HG02884 (cell line): ENCODE measurements at regions not wholly inside any gene's neighbourhood (a gene's known extent, or its start where the extent isn't known, plus 50 kb on each side); places are given as distances from the start of the nearest gene placed in this dataset.

Experiments
- ATAC-seq: cut with Tn5 transposase; IDR thresholded peaks from one replicate; pipeline ENCODE4 v1.9.1; 2021; ENCODE audit warnings: mild to moderate bottlenecking, moderate library complexity; ENCODE audit not compliant: unreplicated experiment

- no peak for ATAC-seq
These were observed 460.8 kb downstream of the ENC1 start for GRCh38 chr5:74179701-74180100.

DNA sequence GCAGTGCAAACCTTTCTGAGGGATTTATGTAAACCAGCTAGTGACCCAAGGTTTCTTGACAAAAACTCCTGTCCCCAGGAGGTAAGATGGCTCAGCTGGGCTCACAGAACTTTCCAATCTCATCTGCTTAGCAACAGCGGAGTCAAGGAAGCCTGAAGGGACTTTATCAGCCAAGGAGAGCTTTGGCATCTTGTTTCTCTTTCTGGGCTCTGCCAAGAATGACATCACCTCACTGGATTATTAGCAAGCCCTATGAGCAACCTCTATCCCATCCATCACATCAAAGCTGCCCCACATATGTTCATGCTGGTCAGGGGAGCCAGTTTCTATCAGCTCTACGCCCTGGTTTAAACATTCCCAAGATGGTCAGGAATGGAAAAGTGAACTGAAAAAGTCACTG, 461.3 kb downstream of the ENC1 start:
- no peak for ATAC-seq

DNA sequence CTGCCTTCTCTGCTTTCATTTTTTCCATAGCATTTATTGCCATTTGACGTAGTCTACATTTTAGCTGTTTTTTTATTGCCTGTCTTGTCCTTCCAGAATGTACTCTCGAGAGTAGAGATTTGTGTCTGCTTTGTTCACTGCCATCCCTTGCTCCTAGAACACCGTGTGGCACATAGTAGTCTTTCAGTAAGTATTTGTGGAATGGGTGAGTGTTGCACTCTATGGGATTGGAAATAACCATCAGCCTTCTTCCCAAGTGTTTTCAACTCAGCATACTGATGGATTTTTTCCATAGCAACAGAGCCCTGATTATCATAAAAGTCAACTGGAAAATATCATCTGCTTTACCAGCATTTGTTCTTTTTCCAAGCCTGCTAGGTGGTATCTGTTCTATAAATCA, 462.6 kb downstream of the ENC1 start:
- no peak for ATAC-seq

- no peak for ATAC-seq
These were observed 466.2 kb downstream of the ENC1 start for GRCh38 chr5:74174366-74174765.

DNA sequence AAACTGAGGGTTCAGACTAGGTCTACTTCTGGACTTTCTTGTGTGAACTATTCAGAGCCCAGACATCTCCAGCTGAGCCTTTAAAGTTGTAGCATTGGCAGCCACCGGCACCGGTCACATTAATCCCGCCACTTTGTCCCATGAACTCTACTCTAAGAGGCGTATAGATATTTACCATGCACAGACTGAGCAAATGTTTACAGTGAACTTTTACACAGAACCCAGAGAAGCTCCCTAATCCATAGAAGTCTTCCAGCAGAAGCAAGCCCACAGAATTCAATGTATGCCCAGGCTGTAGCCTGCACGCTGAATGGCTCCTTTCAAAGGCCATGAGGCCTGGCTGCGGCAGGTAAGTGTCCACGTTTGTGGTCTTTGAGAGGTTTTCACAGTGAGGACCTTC, 466.9 kb downstream of the ENC1 start:
- ATAC-seq = no peak

DNA sequence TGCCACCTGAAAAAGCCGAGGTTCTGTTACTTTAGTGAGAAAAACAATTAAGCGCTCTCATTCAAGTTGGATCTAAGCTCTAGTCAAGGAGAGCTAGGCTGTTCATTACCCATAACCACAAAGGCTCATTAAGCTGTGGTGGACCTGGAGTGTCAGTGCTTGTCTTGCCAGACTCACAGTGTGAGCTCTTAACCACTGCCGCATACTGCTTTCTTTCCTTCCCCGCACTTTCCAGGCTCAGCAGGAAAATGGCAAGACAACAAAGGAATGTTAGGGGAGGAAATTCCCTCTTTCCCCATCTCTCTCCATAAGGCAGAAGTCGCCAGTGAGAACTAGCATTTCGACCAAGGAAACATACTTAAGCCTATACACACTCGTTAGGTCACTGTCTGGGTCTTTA, 467.3 kb downstream of the ENC1 start:
- ATAC-seq = no peak

GRCh38 chr5:74169701-74170100, 470.8 kb downstream of the ENC1 start:
- ATAC-seq = no peak

DNA sequence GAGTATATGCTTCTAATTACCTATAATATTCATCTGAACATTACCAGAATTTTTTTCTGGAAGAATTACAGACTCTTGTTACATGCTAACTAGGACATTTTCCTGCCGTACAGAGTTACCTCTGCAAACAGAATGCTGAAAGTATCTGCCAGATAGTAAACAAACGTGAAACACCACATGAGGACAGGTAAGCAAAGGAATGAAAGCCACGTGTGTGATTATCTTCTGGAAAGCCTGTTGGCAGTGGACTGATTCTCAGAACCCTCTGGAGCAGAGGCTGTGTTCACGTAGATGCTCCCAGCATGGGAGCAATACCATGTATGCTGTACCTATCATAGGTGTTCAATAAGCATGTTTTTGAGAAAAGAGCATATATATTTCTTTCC, 472.6 kb downstream of the ENC1 start:
- ATAC-seq = no peak

- no peak for ATAC-seq
These were observed 473.2 kb downstream of the ENC1 start for GRCh38 chr5:74167206-74167929.

DNA sequence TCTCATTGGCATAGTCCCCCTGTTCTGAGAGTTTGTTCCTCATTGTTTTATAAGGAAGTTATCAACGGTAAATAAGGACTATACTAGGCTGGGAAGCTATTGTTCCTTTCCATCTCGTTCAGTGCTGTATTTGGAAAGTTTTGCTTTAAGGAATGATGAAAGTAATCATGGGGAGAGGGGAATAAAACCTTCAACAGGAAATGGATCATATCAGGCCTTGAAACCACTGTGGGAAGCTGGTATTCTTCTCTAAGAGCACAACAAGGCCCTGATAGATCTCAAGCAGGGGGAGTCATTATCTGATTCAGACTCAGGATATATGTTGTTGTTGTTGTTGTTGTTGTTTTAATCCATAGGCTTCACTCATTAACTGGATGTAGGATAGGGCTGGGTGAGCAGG, 474.5 kb downstream of the ENC1 start:
- no peak for ATAC-seq

- no peak for ATAC-seq
These were observed 475.7 kb downstream of the ENC1 start for GRCh38 chr5:74164725-74165235.

- ATAC-seq = no peak
These were observed 478.0 kb downstream of the ENC1 start for GRCh38 chr5:74162524-74162923.

GRCh38 chr5:74161170-74161569, 479.4 kb downstream of the ENC1 start:
- ATAC-seq = no peak

- no peak for ATAC-seq
These were observed 483.7 kb downstream of the ENC1 start for GRCh38 chr5:74156728-74157383.

GRCh38 chr5:74155501-74155900, 485.0 kb downstream of the ENC1 start:
- no peak for ATAC-seq

- no peak for ATAC-seq
These were observed 486.0 kb downstream of the ENC1 start for GRCh38 chr5:74154526-74154925.

- no peak for ATAC-seq
These were observed 487.2 kb downstream of the ENC1 start for GRCh38 chr5:74153255-74153790.

- no peak for ATAC-seq
These were observed 487.8 kb downstream of the ENC1 start for GRCh38 chr5:74152625-74153254.

GRCh38 chr5:74152136-74152535, 488.4 kb downstream of the ENC1 start:
- no peak for ATAC-seq

DNA sequence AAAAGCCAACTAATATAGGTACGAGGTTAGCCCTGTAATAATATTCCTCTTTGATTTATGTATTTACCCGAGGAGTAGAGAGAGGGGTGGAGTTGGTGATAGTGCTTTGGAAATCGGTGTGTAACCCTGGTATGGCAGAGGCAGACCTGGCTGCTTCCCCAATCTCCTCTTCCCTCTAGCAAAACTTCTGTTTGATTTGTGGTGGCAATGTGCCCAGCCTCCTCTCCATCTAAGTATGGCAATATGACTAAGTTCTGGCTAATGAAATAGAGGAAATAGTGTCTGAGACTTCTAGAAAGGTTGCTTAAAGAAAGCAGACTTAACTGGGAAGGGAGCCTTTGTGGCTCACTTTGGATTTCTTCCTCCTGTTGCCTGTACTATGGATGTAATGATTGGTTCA, 491.1 kb downstream of the ENC1 start:
- ATAC-seq = no peak

DNA sequence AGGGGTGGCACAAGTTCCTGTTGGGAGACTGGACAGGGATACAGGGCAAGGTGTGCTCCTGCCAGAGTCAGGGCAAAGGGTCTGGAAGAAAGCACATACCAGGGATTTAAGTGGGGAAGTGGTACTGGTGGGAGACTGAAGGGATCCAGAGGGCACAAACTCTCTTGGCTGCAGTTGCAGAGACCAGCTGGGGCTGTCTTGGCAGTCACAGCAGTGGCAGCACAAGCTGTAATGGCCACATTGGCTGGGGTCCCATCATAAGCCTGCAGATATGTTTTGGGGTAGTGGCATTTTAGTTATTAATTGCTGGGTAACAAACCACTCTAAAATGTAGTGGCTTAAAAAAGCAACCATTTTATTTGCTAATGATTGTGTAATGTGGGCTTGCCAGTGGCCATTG, 492.2 kb downstream of the ENC1 start:
- ATAC-seq = no peak

DNA sequence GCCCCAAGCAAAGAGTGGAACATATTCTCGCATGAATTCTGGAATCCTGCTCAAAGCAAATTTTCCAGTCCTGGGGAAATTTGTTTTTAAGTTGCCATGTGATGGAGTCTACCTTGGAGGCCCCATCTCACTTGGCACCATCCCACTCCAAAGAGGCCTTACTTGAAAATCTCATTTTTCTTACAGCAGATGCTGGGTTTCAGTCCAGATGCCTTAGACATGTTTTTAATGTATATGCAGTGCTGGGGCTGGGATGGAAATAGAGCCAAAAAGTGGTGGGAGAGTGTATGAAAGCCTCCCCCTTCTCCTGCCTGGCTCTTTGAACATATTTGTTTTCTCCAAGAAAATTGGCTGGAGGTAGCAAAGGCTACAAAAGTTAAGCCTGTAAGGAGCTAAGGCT, 493.7 kb downstream of the ENC1 start:
- ATAC-seq = no peak
